Epithelial cell of proximal tubule (primary cell): ENCODE measurements at regions not wholly inside any gene's neighbourhood (a gene's known extent, or its start where the extent isn't known, plus 50 kb on each side); places are given as distances from the start of the nearest gene placed in this dataset.
A peak's percentile ranks its signal among the peaks of the same experiment; 100 is the strongest.

Source experiments
- DNase-seq: peaks from one replicate; pipeline ENCODE4 v3.0.0-alpha.2; 2011; ENCODE audit warnings: low read depth
- H3K4me3 ChIP-seq: 2 replicates; pipeline ENCODE4 v1.5.1; 2011; ENCODE audit warnings: low read depth, mild to moderate bottlenecking, low read length
- CTCF ChIP-seq: conservative IDR thresholded peaks from 2 replicates; pipeline ENCODE4 v1.5.1; 2012; ENCODE audit warnings: low read depth, mild to moderate bottlenecking, low read length

GRCh38 chr10:111756217-111757061 lies 427.1 kb downstream of the GPAM start:
- no peak for DNase-seq
- peak; percentile 71 for TF ChIP-seq CTCF
- H3K4me3 ChIP-seq, result no peak overlapping the region

GRCh38 chr10:111758593-111758992 lies 425.0 kb downstream of the GPAM start:
- no peak for DNase-seq
- H3K4me3 ChIP-seq, result no peak overlapping the region
- TF ChIP-seq CTCF, result no peak

- no peak for DNase-seq
- H3K4me3 ChIP-seq, result no peak overlapping the region
- TF ChIP-seq CTCF, result no peak
These were observed 421.5 kb downstream of the GPAM start for GRCh38 chr10:111762114-111762513.

- H3K4me3 ChIP-seq, result no peak overlapping the region
- DNase-seq, result no peak
- TF ChIP-seq CTCF, result no peak
These were observed 418.3 kb downstream of the GPAM start for GRCh38 chr10:111765216-111765615.

- DNase-seq, result no peak
- TF ChIP-seq CTCF, result no peak
- no peak overlapping the region for H3K4me3 ChIP-seq
These were observed 417.1 kb downstream of the GPAM start for GRCh38 chr10:111766464-111766863.

- H3K4me3 ChIP-seq, result no peak overlapping the region
- no peak for DNase-seq
- TF ChIP-seq CTCF, result no peak
These were observed 415.9 kb downstream of the GPAM start for GRCh38 chr10:111767661-111768060.

GRCh38 chr10:111773950-111774349 lies 409.6 kb downstream of the GPAM start:
- TF ChIP-seq CTCF, result no peak
- no peak for DNase-seq
- H3K4me3 ChIP-seq, result no peak overlapping the region
